ENCODE measurements at regions not wholly inside any gene's neighbourhood (a gene's known extent, or its start where the extent isn't known, plus 50 kb on each side); places are given as distances from the start of the nearest gene placed in this dataset.
"Not testable (repeated sequence)": the region's sequence is repeated elsewhere in the genome, so short reads cannot be mapped to it uniquely, and the experiment has no call there.

GRCh38 chr2:49306925-49307324 is 152.6 kb upstream of the FSHR start:
- no peak for DNase-seq

GRCh38 chr2:49298693-49299092 is 144.4 kb upstream of the FSHR start:
- DNase-seq: not testable (repeated sequence)

GRCh38 chr2:49298230-49298629 is 143.9 kb upstream of the FSHR start:
- no peak for DNase-seq

GRCh38 chr2:49296107-49296867 is 142.0 kb upstream of the FSHR start:
- no peak for DNase-seq

GRCh38 chr2:49294225-49294624 is 139.9 kb upstream of the FSHR start:
- no peak for DNase-seq

- no peak for DNase-seq
Observed at GRCh38 chr2:49291619-49292018, 137.3 kb upstream of the FSHR start.

- no peak for DNase-seq
Observed at GRCh38 chr2:49289711-49290110, 135.4 kb upstream of the FSHR start.

- DNase-seq: no peak
Observed at GRCh38 chr2:49288902-49289700, 134.8 kb upstream of the FSHR start.

- no peak for DNase-seq
Observed at GRCh38 chr2:49288113-49288705, 133.9 kb upstream of the FSHR start.

- peak; percentile 18 for DNase-seq
Observed at GRCh38 chr2:49286726-49287125, 132.4 kb upstream of the FSHR start.

- DNase-seq: no peak
Observed at GRCh38 chr2:49286045-49286444, 131.7 kb upstream of the FSHR start.

GRCh38 chr2:49278561-49278960 is 124.2 kb upstream of the FSHR start:
- no peak for DNase-seq

- no peak for DNase-seq
Observed at GRCh38 chr2:49278141-49278540, 123.8 kb upstream of the FSHR start.

- no peak for DNase-seq
Observed at GRCh38 chr2:49271060-49271606, 116.8 kb upstream of the FSHR start.

- DNase-seq: no peak
Observed at GRCh38 chr2:49270091-49270490, 115.8 kb upstream of the FSHR start.

- DNase-seq: no peak
Observed at GRCh38 chr2:49265471-49265870, 111.2 kb upstream of the FSHR start.

GRCh38 chr2:49262801-49263560 is 108.7 kb upstream of the FSHR start:
- DNase-seq: no peak

- DNase-seq: no peak
Observed at GRCh38 chr2:49261781-49262180, 107.5 kb upstream of the FSHR start.

GRCh38 chr2:49260979-49261538 is 106.7 kb upstream of the FSHR start:
- DNase-seq: no peak

- no peak for DNase-seq
Observed at GRCh38 chr2:49259926-49260325, 105.6 kb upstream of the FSHR start.

- DNase-seq: peak; percentile 35
Observed at GRCh38 chr2:49255409-49255971, 101.2 kb upstream of the FSHR start.

- DNase-seq: no peak
Observed at GRCh38 chr2:49254401-49254800, 100.1 kb upstream of the FSHR start.
